Activated CD4-positive, alpha-beta T cell treated with anti-CD3 and anti-CD28 coated beads, Interleukin-2, amount 50 U/mL, for 16 hours (primary cell): ENCODE measurements at regions not wholly inside any gene's neighbourhood (a gene's known extent, or its start where the extent isn't known, plus 50 kb on each side); places are given as distances from the start of the nearest gene placed in this dataset.
"Not testable (repeated sequence)": the region's sequence is repeated elsewhere in the genome, so short reads cannot be mapped to it uniquely, and the experiment has no call there.

Source experiments
- DNase-seq: peaks from one replicate; pipeline ENCODE4 v3.0.0-alpha.2; 2020

GRCh38 chr1:146487555-146487954 lies 258.7 kb upstream of the NOTCH2NLA start:
- not testable (repeated sequence) for DNase-seq

- not testable (repeated sequence) for DNase-seq
Measured at GRCh38 chr1:146487155-146487554, 258.3 kb upstream of the NOTCH2NLA start.

GRCh38 chr1:146486300-146487014 lies 257.6 kb upstream of the NOTCH2NLA start:
- not testable (repeated sequence) for DNase-seq

- not testable (repeated sequence) for DNase-seq
Measured at GRCh38 chr1:146484195-146484594, 255.4 kb upstream of the NOTCH2NLA start.

- DNase-seq = not testable (repeated sequence)
Measured at GRCh38 chr1:146479188-146479587, 250.4 kb upstream of the NOTCH2NLA start.

GRCh38 chr1:146478125-146478720 lies 249.4 kb upstream of the NOTCH2NLA start:
- DNase-seq = peak; percentile 15

- DNase-seq = not testable (repeated sequence)
Measured at GRCh38 chr1:146475086-146475485, 246.3 kb upstream of the NOTCH2NLA start.

- DNase-seq = not testable (repeated sequence)
Measured at GRCh38 chr1:146474216-146474615, 245.4 kb upstream of the NOTCH2NLA start.

GRCh38 chr1:146472192-146472861 lies 243.5 kb upstream of the NOTCH2NLA start:
- DNase-seq = peak; percentile 74

GRCh38 chr1:146459939-146460338 lies 231.1 kb upstream of the NOTCH2NLA start:
- DNase-seq = not testable (repeated sequence)

GRCh38 chr1:146459308-146459707 lies 230.5 kb upstream of the NOTCH2NLA start:
- DNase-seq = not testable (repeated sequence)

GRCh38 chr1:146448877-146449246 lies 220.0 kb upstream of the NOTCH2NLA start:
- not testable (repeated sequence) for DNase-seq

- DNase-seq = peak; percentile 51
Measured at GRCh38 chr1:146448212-146448876, 219.5 kb upstream of the NOTCH2NLA start.

GRCh38 chr1:146443871-146444222 lies 215.0 kb upstream of the NOTCH2NLA start:
- DNase-seq = not testable (repeated sequence)

GRCh38 chr1:146443088-146443870 lies 214.5 kb upstream of the NOTCH2NLA start:
- not testable (repeated sequence) for DNase-seq

- DNase-seq = not testable (repeated sequence)
Measured at GRCh38 chr1:146438543-146438942, 209.7 kb upstream of the NOTCH2NLA start.

GRCh38 chr1:146416642-146417041 lies 187.8 kb upstream of the NOTCH2NLA start:
- not testable (repeated sequence) for DNase-seq

GRCh38 chr1:146415017-146415416 lies 186.2 kb upstream of the NOTCH2NLA start:
- not testable (repeated sequence) for DNase-seq

GRCh38 chr1:146413911-146414310 lies 185.1 kb upstream of the NOTCH2NLA start:
- not testable (repeated sequence) for DNase-seq

GRCh38 chr1:146411923-146412322 lies 183.1 kb upstream of the NOTCH2NLA start:
- peak; percentile 81 for DNase-seq

GRCh38 chr1:146409817-146410441 lies 181.1 kb upstream of the NOTCH2NLA start:
- peak; percentile 65 for DNase-seq
